NCI-H226 (cell line): ENCODE measurements at regions not wholly inside any gene's neighbourhood (a gene's known extent, or its start where the extent isn't known, plus 50 kb on each side); places are given as distances from the start of the nearest gene placed in this dataset.
"Not testable (repeated sequence)": the region's sequence is repeated elsewhere in the genome, so short reads cannot be mapped to it uniquely, and the experiment has no call there.

Experiments used
- DNase-seq: peaks from one replicate; pipeline ENCODE4 v3.0.0-alpha.2; 2015

DNA sequence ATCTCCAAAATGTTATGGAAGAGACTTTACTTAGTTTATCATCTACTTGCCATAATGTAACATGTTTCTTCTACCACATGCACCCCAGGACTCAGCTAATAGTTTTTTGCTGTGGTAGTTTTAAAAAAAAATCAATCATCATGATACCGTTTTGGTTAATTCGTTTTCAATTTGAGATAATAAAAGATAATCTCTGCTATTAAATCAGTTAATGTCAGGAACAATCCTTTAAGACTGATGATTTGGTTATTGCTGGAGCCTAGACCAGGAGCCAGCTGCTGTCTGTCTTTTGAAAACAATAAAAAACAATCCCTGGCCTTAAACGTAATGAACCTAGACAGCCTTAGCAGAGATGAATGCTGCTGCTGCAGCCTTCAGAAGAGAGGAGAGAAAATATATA is 403.7 kb downstream of the OXSM start:
- no peak for DNase-seq

DNA sequence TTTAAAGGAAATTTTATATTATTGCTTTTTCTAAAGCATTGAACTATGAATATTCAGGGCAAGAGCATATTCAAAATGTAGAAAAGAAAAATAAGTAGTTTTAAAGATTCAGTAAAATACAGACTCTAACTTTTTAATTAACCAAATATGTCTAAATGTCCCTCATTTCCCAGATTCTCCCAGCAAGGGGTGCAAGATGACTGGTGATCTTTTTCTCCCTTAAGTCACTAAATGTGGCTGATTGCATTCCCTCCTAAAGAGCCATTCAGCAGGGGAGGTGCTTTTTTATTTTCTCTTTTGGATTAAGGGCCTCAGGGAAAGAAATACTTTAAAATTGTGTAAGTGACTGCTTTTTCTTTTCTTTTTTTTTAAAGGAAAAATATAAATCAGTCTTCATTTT is 406.9 kb downstream of the OXSM start:
- DNase-seq, result no peak

DNA sequence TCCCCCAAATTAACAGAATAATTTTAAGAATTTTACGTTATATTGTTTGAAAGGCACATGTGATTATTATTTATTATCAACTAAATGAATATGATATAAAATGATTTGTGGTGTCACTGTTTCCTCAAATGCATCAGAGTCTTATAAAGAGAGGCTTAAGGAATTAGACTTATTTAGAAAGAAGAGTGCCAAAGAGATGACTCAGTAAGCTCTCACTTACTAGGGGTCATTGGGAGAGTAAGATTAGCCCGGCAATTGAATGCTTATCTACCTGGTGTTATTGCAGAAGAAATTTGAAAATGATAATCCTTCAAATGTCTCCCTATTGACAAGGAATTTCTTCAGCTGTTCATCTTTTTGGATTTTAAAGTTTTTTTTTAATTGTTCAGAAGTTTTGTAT is 408.7 kb downstream of the OXSM start:
- no peak for DNase-seq

DNA sequence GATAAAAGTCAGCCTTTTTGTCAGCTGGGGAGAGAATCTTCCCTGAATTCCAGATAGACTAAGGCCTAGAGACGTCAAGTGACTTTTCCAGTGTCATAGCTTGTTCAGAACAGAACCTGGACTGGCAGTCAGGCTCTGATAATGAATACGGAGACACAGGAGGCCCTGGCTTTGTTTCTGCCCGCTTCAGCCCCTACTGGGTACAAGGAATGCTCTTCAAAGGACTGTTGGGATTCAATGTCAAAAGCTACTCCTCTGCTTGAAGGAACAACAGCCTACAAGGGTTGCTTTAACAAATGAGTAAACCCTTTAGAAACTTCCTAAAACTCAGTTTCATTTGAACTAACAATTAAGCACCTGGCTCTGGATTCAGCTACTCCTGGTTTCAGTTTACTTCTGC is 412.3 kb downstream of the OXSM start:
- DNase-seq, result no peak

DNA sequence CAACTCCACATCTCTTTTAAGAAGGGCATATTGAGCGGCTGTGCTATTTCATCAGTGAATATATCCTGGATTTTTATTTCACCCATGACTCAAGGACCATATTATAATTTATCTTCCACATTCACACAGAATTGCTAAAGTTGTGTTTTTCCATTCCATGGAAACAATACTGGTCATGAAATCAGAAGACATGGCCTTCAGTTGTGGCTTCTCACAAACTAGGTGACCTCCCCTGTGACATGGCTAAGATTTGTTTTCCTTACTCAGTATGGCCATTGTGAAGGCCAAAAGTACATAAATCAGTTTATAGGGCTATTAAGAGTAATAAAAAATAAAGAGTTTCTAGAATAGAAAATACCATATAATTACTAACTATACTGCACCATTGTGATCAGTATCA is 415.6 kb downstream of the OXSM start:
- DNase-seq, result no peak

DNA sequence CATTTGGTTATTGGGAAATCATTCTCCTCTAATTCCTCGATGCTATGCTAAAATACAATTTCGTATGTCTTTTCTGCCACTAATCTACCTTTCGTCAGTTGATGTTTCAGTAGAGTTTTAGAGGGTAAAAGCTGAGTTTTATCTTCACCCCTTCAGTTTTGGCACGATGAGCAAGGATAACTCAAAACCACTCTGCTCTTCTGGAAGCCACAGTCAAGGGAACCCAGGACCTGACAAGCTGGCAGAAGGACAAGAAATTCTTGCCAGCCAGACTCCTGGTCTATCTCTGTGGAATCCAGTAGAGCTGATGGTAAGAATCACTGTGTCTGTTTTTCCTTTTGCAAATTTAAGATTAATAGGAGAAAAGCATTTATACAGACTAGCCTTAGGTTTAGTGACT is 414.4 kb upstream of the LRRC3B start:
- DNase-seq, result no peak

DNA sequence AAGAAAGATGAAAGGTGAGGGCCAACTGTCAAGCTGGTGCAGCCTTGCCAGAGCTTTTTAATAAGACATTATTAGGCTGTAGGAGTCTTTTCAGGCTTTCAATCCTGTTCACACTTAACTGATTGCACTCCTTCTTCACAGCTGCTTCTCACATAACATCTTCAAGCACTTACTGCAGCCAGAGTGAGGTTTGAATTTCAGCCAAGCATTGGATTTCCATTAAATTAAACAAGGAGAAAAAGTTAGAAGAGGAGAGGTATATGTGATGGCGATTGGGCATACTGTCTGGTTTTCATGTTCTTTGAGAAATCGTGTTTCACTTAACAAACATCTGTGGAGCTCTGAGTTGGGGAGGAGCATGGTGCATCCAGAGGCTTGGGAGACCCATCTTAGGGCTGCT is 392.8 kb upstream of the LRRC3B start:
- DNase-seq, result no peak

DNA sequence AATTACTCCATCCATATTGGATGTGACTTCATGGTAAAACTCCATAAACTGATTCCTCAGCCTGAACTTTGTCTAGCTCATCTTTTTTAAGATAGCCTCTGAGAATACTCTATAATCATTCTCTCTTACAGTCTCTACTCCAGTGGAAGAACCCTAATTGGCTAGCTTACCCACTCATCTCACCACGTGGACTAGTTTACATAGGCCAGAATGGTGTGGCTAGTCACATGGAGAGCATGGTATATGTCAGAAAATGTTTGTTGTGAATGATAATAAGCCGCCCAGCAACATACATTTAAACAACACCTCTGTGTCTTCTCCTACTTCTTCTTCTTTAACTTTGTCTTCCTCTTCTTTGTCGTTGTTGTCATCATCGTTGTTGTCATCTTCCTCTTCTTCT is 389.2 kb upstream of the LRRC3B start:
- DNase-seq, result no peak

DNA sequence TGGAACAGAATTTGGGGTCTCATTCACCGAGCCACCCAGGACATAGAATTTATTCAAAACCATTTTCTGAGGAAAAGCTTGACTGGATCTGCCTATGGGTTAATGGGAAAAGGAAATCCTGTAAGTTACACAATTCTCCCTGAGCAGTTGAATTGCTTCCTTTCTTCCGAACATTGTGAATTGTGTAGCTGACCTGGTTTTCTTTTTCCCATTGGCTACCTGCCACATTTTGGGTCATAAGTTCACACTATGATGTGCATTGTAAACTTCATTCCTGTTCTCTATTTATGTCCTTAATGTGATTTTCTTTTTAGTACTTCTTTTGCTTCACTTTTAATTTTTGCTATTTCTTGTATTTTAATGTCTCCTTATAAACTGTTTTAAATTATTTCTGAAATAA is 386.0 kb upstream of the LRRC3B start:
- DNase-seq, result no peak

DNA sequence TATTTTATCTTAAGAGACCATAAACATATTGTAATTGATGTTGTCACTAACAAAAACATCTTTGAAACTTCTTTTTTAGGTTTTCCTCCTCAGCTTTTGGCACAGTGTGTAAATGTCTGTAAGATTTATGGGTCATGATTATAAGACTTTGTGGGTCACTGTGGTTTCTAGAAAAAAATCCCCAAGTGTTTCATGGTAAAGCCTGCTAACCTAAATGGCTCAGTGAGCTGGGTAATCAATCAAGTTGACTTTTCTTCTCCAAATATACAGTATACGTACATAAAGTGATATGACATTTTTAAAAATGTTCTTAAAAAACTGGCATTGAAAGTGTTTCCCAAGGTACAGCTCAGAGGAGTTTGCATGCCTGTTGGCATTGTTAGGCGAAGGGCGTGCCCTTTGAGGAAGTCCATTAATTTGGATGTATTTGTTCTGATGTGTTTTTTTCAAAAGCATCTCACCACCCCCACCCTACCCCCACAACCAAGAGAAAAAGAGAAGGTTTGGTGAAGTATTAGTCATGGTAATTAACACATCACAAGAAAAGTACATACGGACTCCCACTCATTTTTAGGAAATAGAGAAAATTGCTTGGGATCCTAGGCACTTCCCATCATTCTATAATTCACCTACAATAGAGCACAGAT is 385.4 kb upstream of the LRRC3B start:
- DNase-seq, result no peak

DNA sequence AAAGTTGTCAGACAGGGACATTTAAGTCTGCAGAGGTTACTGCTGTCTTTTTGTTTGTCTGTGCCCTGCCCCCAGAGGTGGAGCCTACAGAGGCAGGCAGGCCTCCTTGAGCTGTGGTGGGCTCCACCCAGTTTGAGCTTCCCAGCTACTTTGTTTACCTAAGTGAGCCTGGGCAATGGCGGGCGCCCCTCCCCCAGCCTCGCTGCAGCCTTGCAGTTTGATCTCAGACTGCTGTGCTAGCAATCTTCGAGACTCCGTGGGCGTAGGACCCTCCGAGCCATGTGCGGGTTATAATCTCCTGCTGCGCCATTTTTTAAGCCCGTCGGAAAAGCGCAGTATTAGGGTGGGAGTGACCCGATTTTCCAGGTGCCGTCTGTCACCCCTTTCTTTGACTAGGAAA is 378.0 kb upstream of the LRRC3B start:
- DNase-seq, result not testable (repeated sequence)

DNA sequence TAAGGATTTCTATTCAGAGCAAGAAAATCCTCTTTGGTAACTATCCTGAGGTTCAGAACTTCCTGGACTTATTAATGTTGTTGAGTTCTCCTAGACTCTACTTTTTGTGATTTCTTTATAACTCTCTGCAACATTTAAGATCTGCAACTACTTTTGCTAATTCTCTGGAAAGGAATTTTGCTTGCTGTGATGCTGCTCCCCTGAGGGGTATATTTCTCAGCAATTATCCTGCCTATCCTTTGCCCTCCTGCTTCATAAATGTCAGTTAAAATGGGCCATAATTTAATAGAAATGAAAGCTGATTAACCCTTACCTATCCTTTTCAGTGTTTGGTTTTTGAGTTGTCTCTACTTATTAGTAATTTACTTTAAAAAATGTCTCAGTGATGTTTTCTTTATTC is 377.3 kb upstream of the LRRC3B start:
- no peak for DNase-seq

DNA sequence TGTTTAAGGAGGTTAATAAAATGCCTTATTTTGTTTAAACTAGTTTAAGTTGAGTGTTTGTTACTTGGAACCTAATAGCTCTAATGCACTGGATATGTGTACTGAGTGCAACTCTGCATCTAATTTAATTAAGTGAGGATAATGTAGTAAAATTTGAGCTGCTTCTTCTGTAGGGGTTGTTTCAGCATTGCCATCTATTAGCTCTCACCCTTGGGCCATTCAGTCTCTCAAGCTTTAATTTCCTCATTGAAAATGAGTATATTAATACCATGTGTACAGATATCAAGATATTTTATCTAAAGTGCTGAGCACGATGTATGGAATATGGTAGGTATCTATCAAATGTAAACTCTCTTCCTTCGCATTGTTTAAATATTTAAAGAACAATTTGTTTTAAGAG is 375.7 kb upstream of the LRRC3B start:
- DNase-seq, result no peak

DNA sequence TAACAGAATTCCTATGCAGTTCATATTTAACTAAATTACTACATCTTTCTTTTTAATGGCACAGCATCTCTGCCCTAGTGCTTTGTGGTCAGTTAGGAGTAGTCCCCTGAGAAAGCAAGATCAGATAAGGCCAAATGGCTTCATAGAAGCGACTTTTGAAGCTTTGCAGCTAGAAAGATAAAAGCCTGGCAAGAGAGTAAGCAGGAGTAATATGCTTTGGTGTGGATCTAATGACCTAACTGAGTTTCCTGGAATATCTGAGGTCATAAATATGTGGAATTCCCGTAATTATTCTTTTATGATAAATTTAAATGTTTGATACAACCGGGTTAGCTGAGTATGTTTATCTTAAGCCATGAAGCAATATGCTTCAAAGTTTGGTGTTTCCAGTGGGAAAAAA is 374.9 kb upstream of the LRRC3B start:
- DNase-seq, result no peak

DNA sequence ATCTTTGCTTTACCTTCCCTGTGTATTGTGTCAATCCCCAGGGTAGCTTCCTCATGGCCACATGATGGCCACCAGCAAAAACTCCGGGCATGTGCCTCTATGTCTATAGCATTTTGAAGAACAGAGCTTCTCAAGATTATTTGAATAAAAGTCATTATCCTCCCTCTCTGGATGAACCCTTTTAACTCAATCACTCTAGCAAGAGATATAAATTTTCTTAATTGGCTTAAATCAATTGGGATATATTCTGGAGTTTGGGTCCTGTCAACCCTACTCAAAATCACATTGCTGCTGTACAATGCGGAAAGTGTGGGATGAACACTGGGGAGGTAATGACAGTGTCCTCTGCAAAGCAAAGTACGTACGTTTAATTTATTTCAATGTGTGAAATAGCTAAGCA is 370.6 kb upstream of the LRRC3B start:
- no peak for DNase-seq

DNA sequence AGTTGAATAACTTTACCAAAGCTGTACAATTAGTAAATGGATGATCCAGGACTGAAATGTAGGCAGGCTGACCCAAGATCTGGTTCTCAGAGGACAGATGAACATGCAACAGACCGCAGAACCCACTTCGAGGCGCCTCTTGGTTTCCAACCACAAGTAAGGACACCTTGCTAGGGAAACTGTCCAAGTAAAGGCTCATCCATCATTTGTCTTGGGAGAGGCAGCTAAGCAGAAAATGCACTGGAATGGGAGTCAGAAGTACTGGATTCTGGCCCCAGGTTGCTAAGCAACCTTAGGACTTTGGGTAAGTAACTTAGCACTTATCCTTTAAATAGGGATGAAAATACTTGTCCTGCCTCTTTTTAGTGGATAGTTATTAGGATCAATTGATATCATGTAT is 366.3 kb upstream of the LRRC3B start:
- no peak for DNase-seq

DNA sequence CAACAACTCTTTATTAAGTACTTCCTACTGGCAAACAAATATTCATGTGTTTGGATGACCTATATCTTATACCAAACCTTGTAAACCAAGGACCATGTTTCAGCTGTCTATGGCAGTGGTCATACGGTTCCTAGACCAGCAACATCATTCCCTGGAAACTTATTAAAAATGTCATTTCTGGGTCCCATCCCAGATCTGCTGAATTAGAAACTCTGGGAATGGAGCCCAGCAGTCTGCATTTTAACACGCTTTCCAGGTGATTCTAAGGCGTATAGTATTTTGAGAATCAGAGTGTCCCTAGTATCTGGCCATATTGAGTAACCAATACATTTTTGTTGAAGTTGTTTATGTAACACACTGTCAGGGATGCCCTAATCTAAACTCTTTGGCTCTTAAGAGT is 363.4 kb upstream of the LRRC3B start:
- no peak for DNase-seq

DNA sequence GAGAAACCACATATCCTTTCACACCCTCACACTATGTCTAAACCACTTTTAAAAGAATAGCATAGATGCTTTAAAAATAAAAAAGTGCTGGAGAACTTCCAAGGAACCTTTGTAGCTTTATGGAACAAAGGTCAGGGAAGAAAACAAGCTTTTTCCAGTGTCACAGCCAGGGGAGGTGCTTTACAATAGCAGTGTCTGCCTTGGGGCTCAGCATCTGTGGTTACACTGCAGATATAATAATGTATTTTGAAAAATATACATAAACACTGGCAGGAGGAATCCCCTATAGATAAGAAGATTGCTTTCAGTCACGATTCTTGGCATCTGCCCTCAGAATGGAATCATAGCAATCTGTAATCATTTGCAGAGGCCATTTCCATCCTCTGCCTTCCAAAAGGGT is 362.4 kb upstream of the LRRC3B start:
- no peak for DNase-seq

DNA sequence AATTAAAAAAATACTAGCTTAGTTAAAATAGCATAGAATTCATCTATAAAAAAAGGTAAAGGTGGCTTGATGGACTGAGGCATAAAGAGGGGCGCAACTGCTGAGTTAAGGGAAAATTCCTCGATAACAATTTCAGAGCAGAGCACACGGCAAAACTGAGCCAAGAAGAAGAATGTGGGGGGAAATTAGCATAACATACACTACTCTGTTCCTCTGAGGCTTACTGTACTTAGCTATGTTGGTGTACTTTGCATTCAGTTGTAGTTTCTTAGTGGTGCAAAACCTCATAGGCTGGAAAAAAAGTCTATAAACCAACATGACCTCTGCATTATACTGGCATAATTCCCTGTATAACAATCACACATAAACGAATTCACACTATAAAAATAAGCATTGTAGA is 357.9 kb upstream of the LRRC3B start:
- DNase-seq, result no peak

DNA sequence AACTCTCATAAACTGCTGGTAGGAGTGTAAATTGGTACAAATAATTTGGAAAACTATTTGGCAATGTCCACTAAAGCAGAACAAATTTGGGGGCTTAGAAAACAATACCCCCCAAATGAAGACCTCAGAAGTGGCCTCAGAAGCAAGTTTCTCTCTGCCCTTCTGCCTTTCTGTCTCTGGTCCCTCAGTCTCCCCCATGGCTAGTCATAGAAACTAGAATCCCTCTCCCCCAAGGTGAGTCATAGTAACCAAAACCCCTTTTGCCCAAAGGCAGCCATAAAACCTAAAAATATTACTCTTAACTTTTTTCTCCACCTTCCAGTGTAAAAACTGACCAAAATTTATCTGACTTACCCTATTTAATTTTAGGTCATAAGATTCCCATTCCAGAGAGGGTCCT is 350.7 kb upstream of the LRRC3B start:
- DNase-seq, result no peak

DNA sequence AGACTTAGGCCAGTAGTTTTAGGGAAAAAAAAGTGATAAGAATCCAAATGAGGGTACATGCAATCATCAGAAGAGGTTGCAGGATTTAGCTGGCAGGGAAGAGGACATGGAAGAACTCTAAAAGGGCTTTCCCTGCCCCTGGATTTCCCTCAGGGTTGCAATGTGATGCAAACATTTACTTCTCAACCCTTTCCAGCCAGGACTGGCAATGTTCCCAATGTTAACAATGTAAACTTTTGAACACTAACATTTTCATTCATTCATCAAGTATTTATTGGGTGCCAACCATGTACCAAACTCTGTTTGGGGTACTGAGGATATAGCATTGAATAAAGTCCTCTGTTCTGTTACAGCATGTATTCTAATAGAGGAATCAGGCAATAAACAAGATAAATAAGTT is 349.4 kb upstream of the LRRC3B start:
- DNase-seq, result no peak

DNA sequence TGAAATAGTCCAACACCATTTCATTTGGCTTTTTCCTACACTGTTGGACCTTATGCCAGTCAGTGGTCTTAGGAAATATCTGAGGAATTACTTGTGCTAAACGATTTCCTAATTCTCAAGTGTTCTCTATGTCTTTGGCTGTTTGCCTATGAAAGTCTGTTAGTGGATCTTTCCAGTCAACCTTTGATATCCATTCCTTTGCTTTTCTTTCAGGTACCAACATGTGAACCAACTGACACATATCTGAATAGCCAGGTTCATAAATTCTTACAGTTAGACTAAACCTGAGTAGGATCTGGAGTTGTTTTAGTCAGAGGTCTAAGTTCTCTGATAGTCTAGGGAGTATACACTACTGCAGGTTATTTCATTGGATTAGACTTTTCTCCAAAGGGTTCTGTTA is 343.5 kb upstream of the LRRC3B start:
- DNase-seq, result no peak

DNA sequence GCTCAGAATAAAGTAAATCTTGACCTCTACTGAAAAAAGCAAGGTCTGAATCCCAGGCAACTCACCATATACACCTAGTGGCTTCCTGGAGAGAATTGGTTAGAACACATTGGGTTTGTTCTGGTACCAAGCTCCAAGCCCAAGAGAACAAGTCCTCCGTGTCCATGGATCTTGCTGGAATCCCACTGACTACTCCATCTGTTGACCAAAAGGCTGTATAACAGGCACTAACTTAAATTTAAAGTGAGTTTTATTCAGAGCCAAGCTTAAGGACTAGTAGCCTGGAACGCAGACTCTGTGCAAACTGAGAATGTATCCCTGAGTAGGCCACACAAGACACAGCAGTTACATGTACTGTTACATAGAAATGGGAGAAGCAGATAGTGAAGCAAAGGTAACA is 342.1 kb upstream of the LRRC3B start:
- no peak for DNase-seq

DNA sequence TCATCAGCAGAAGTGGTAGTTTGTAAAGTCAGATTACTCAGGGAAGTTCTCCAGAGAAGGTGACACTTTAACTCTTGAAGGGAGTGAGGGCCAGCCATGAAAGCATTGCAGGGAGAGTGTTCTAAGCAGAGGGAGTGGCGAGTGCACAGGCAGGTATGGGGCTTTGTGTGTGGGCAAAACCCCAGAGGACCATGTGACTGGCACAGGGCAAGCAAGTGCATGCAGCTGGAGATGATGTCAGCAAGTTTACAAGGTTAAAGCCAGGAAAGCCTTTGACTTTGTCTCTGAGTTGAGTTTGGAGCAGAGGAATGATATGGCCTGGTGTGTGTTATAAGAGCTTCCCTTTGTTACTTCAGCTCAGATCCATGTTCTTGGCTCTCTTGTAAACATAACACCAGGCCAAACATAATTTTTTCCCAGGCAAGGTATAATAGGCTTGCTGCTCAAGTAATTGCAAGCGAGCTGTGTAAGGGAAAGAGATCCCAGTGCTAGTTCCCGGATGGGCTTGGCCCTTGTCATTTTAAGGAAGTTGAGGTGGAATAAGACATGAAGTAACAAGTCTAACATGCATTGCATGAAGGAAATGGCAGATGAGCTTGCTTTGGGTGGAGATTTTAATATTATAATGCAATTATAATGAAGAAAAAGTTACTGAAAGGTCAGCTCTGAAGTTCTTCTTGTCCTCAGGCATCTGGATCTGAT is 341.1 kb upstream of the LRRC3B start:
- DNase-seq, result no peak

DNA sequence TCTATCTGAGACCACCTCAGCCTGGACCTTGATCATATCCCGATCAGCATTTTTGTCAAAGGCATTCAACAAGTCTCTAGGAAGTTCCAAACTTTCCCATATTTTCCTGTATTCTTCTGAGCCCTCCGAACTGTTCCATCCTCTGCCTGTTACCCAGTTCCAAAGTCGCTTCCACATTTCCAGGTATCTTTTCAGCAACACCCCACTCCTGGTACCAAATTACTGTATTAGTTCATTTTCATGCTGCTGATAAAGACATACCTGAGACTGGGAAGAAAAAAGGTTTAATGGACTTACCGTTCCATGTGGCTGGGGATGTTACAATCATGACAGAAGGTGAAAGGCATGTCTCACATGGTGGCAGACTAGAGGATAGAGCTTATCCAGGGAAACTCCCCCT is 338.1 kb upstream of the LRRC3B start:
- DNase-seq, result not testable (repeated sequence)
